Pancreas (tissue), 10 donors: ENCODE measurements at regions not wholly inside any gene's neighbourhood (a gene's known extent, or its start where the extent isn't known, plus 50 kb on each side); places are given as distances from the start of the nearest gene placed in this dataset.

Experiments used
- ATAC-seq, 4 donors: fragments of 200-7000 bp; cut with Tn5 transposase; one replicate each; pipeline versions ENCODE4 v1.8.0 to v1.9.1; 2020; ENCODE audit warnings: mild to moderate bottlenecking in 4 of 4, moderate library complexity in 4 of 4
- DNase-seq, 6 donors: peaks; one replicate each; pipeline ENCODE4 v3.0.0-alpha.2; 2020
- FAIRE-seq: peaks from 2 replicates; lab custom pipeline; 2012; peaks lifted over from hg19 to GRCh38; lab: Jason Lieb, UNC
- H3K27ac ChIP-seq, 4 donors: fragments of 200-600 bp; sonication (generic); 1 replicate in 3 of 4; 2 replicates in 1 of 4; pipeline versions ENCODE4 v1.5.0 to v1.8.0; 2020
- H3K27me3 ChIP-seq, 4 donors: fragments of 200-600 bp; one replicate each; pipeline ENCODE4 v1.8.0; 2021
- H3K36me3 ChIP-seq, 3 donors: fragments of 200-600 bp; sonication (generic) in 1 of 3; one replicate each; pipeline versions ENCODE4 v1.5.0 to v1.8.0; 2020 to 2021
- H3K4me1 ChIP-seq, 3 donors: fragments of 200-600 bp; one replicate each; pipeline ENCODE4 v1.8.0; 2021
- H3K4me3 ChIP-seq, 4 donors: fragments of 200-600 bp; sonication (generic) in 2 of 4; one replicate each; pipeline versions ENCODE4 v1.5.0 to v1.8.0; 2020 to 2021
- H3K9me3 ChIP-seq, 4 donors: fragments of 200-600 bp; one replicate each; pipeline ENCODE4 v1.8.0; 2021
- WGBS, 2 donors: extraction: QIAGEN DNeasy Blood & Tissue Kit; methylation state at CpG; one replicate each; pipeline ENCODE4 v1.1.7; 2013; 5-methylcytosine and 5-hydroxymethylcytosine counted together
- intact Hi-C, 3 donors: fragments of 100-400 bp; cut with DNase I; formaldehyde crosslinking; loops; one replicate each; pipeline versions ENCODE4 v1.11.1 to v1.14.2; 2022
- TF ChIP-seq, protein P1 (sequence below), 4 donors: fragments of 200-600 bp; sonication (generic) in 3 of 4; IDR thresholded peaks; one replicate each; pipeline versions ENCODE4 v1.5.0 to v1.8.0; 2021; ENCODE audit warnings: antibody characterized with exemption in 4 of 4
- donor health status: healthy with polysubstance abuse.
- donor health status: DM: no; HTN: no; CAD: no; lungs with moderate emphysema.
- donor health status: DM: no; HTN: no; CAD: no.
- donor health status: control.
- donor health status: control.
- donor health status: Bipolar disorder and iron deficiency.
- donor health status: DM: yes; HTN: yes; CAD: no.
- donor health status: DM: no; HTN: no; CAD: no.
- donor health status: DM: no; HTN: no; CAD: no.
- donor health status: DM: yes; HTN: yes; CAD: no.

- FAIRE-seq (no peak), DNase-seq (no peak), ATAC-seq (no peak)
- no peak overlapping the region for H3K4me3 ChIP-seq
- TF ChIP-seq, protein P1, sequence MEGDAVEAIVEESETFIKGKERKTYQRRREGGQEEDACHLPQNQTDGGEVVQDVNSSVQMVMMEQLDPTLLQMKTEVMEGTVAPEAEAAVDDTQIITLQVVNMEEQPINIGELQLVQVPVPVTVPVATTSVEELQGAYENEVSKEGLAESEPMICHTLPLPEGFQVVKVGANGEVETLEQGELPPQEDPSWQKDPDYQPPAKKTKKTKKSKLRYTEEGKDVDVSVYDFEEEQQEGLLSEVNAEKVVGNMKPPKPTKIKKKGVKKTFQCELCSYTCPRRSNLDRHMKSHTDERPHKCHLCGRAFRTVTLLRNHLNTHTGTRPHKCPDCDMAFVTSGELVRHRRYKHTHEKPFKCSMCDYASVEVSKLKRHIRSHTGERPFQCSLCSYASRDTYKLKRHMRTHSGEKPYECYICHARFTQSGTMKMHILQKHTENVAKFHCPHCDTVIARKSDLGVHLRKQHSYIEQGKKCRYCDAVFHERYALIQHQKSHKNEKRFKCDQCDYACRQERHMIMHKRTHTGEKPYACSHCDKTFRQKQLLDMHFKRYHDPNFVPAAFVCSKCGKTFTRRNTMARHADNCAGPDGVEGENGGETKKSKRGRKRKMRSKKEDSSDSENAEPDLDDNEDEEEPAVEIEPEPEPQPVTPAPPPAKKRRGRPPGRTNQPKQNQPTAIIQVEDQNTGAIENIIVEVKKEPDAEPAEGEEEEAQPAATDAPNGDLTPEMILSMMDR (IDR thresholded peaks at IDR 0.05) = no peak
- H3K4me1 ChIP-seq = peaks cover 0 to 4% (median 0%) of the 10 kb centered on the region in 3 donors
- no peak overlapping the region for H3K27ac ChIP-seq
- 73 to 79% methylated on average over 7 of the region's 7 CpGs for WGBS, 2 donors
- H3K36me3 ChIP-seq = no peaks in the 10 kb centered on the region
- intact Hi-C loops = no loop called here
- H3K9me3 ChIP-seq = no peaks in the 10 kb centered on the region
- H3K27me3 ChIP-seq = no peaks in the 10 kb centered on the region
Measured at GRCh38 chr2:217431577-217432269, 571.1 kb downstream of the TNS1 start.

DNA sequence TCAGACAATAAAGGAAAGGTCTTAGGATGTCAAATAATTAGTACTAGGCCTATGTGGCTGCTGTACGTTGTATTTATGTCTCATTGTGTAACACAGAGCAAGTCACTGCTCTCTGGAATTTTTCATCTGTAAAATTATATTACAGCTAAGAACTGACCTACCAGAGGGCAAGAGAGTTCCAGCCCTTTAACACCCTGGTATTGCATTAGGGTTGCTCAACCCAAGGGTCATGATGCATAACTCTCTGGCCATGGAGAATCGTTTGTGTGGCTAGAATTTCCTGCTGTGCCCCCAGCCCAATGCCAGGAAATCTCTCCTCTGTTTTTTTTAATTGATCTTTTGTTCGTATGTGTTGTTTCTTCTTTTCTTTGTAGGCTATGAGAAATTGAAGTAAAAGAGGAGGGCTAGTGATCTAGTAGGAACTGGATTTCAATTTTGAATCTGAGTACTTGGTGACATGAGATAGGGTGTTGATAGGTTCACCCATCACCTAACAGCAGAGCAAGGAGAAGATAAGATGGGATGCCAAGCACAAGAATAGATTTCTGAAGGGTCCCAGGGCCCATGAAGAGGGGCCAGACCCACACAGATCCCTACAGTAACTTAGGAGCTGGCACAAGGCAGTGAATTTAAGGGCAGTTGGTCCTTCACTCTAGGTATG is 571.2 kb upstream of the TNP1 start:
- WGBS, 2 donors = 65 to 76% methylated on average over 3 of the region's 3 CpGs
- DNase-seq (no peak), FAIRE-seq (no peak), ATAC-seq (no peak)
- H3K4me3 ChIP-seq = no peak overlapping the region
- TF ChIP-seq, protein P1 (IDR thresholded peaks at IDR 0.05) = no peak
- no peaks in the 10 kb centered on the region for H3K27me3 ChIP-seq
- intact Hi-C loops = no loop called here
- H3K9me3 ChIP-seq = no peaks in the 10 kb centered on the region
- H3K36me3 ChIP-seq = no peaks in the 10 kb centered on the region
- H3K4me1 ChIP-seq = peaks cover 0 to 4% (median 0%) of the 10 kb centered on the region in 3 donors
- H3K27ac ChIP-seq = no peak overlapping the region

- H3K9me3 ChIP-seq = no peaks in the 10 kb centered on the region
- FAIRE-seq (no peak), ATAC-seq (no peak), DNase-seq (no peak)
- 91% methylated on average over 6 of the region's 6 CpGs for WGBS, 2 donors
- no peak overlapping the region for H3K4me3 ChIP-seq
- TF ChIP-seq, protein P1 (IDR thresholded peaks at IDR 0.05) = no peak
- H3K27ac ChIP-seq = no peak overlapping the region
- peaks cover 0 to 4% (median 0%) of the 10 kb centered on the region in 3 donors for H3K4me1 ChIP-seq
- no peaks in the 10 kb centered on the region for H3K27me3 ChIP-seq
- no peaks in the 10 kb centered on the region for H3K36me3 ChIP-seq
- intact Hi-C loops = no loop called here
Measured at GRCh38 chr2:217429981-217430500, 570.2 kb upstream of the TNP1 start.

DNA sequence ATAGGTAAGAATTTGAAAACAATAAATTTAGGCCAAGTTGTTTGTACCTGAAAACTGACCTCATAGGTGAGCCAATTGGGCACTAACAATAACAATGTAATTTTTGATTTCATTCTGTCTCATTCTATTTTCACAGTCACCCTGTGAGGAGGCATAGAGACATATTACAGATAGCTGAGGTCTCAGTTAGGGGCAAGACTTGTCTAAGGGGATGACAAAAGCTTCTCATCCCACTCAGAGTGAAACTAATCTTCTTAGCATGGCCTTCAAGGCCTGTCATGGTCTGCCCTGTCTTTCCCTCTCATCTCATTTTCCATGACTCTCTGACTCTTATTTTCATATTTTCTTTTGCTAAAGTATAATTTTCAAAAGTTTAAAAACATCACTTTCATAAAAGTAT is 562.0 kb upstream of the TNP1 start:
- FAIRE-seq (no peak), ATAC-seq (no peak), DNase-seq (no peak)
- TF ChIP-seq, protein P1 (IDR thresholded peaks at IDR 0.05) = no peak
- no peaks in the 10 kb centered on the region for H3K36me3 ChIP-seq
- no peaks in the 10 kb centered on the region for H3K4me1 ChIP-seq
- H3K27me3 ChIP-seq = no peaks in the 10 kb centered on the region
- H3K27ac ChIP-seq = no peak overlapping the region
- no peak overlapping the region for H3K4me3 ChIP-seq
- H3K9me3 ChIP-seq = no peaks in the 10 kb centered on the region
- intact Hi-C loops = no loop called here

- H3K4me1 ChIP-seq = no peaks in the 10 kb centered on the region
- FAIRE-seq (no peak), DNase-seq (no peak)
Measured at GRCh38 chr2:217420854-217421253, 561.0 kb upstream of the TNP1 start.

More at GRCh38 chr2:217420854-217421253, 561.0 kb upstream of the TNP1 start:
- Histone ChIP-seq H3K4me3 (no peak overlapping the region), H3K9me3 (no peaks in the 10 kb centered on the region), H3K27me3 (no peaks in the 10 kb centered on the region), H3K36me3 (no peaks in the 10 kb centered on the region), H3K27ac (no peak overlapping the region)
- ATAC-seq = no peak
- 80 to 83% methylated on average over 4 of the region's 4 CpGs for WGBS, 2 donors
- TF ChIP-seq, protein P1 (IDR thresholded peaks at IDR 0.05) = no peak
- intact Hi-C loops = no loop called here
